Activated T-helper 17 cell treated with anti-CD3 and anti-CD28 coated beads, Interleukin-2, amount 50 U/mL, for 72 hours (primary cell): ENCODE measurements at regions not wholly inside any gene's neighbourhood (a gene's known extent, or its start where the extent isn't known, plus 50 kb on each side); places are given as distances from the start of the nearest gene placed in this dataset.

Experiments used
- ATAC-seq: fragments of 150-1000 bp; cut with Tn5 transposase; replicated peaks from 2 replicates; pipeline ENCODE4 v1.10.0; 2021; ENCODE audit warnings: mild to moderate bottlenecking, moderate library complexity
- H3K27ac Mint-ChIP-seq: one replicate; pipeline ENCODE4 v1.8.0; 2022; ENCODE audit warnings: mixed read lengths
- H3K27me3 Mint-ChIP-seq: one replicate; pipeline ENCODE4 v1.8.0; 2022; ENCODE audit warnings: mixed read lengths
- H3K36me3 Mint-ChIP-seq: one replicate; pipeline ENCODE4 v1.8.0; 2022; ENCODE audit warnings: low read depth, mild to moderate bottlenecking, mixed read lengths
- H3K4me1 Mint-ChIP-seq: one replicate; pipeline ENCODE4 v1.8.0; 2022; ENCODE audit warnings: mixed read lengths
- H3K4me3 Mint-ChIP-seq: one replicate; pipeline ENCODE4 v1.8.0; 2022; ENCODE audit warnings: mild to moderate bottlenecking, mixed read lengths
- H3K9me3 Mint-ChIP-seq: one replicate; pipeline ENCODE4 v1.8.0; 2022; ENCODE audit warnings: mixed read lengths

GRCh38 chr11:70671611-70672010 lies 273.3 kb downstream of the CTTN start:
- no peaks in the 10 kb centered on the region for H3K4me1 Mint-ChIP-seq
- no peaks in the 10 kb centered on the region for H3K9me3 Mint-ChIP-seq
- no peak overlapping the region for H3K27ac Mint-ChIP-seq
- ATAC-seq: no peak
- H3K4me3 Mint-ChIP-seq: no peak overlapping the region
- H3K27me3 Mint-ChIP-seq: peaks cover 12% of the 10 kb centered on the region
- H3K36me3 Mint-ChIP-seq: no peaks in the 10 kb centered on the region

- Mint-ChIP-seq H3K36me3 (no peaks in the 10 kb centered on the region), H3K4me1 (no peaks in the 10 kb centered on the region), H3K9me3 (no peaks in the 10 kb centered on the region), H3K27me3 (peaks cover 13% of the 10 kb centered on the region), H3K27ac (no peak overlapping the region), H3K4me3 (no peak overlapping the region)
- ATAC-seq: no peak
Measured at GRCh38 chr11:70672991-70673653, 274.8 kb downstream of the CTTN start.

- no peak overlapping the region for H3K4me3 Mint-ChIP-seq
Measured at GRCh38 chr11:70674605-70675004, 276.3 kb downstream of the CTTN start.

GRCh38 chr11:70675697-70676374 lies 277.5 kb downstream of the CTTN start:
- H3K4me3 Mint-ChIP-seq: no peak overlapping the region
- no peak for ATAC-seq
- H3K4me1 Mint-ChIP-seq: no peaks in the 10 kb centered on the region
- H3K36me3 Mint-ChIP-seq: no peaks in the 10 kb centered on the region
- H3K9me3 Mint-ChIP-seq: no peaks in the 10 kb centered on the region
- peaks cover 9% of the 10 kb centered on the region for H3K27me3 Mint-ChIP-seq
- H3K27ac Mint-ChIP-seq: no peak overlapping the region

More at GRCh38 chr11:70674605-70675004, 276.3 kb downstream of the CTTN start:
- Mint-ChIP-seq H3K36me3 (no peaks in the 10 kb centered on the region), H3K27me3 (peaks cover 9% of the 10 kb centered on the region), H3K4me1 (no peaks in the 10 kb centered on the region), H3K27ac (no peak overlapping the region), H3K9me3 (no peaks in the 10 kb centered on the region)
- ATAC-seq: no peak

GRCh38 chr11:70677232-70677916 lies 279.0 kb downstream of the CTTN start:
- Mint-ChIP-seq H3K36me3 (no peaks in the 10 kb centered on the region), H3K9me3 (no peaks in the 10 kb centered on the region), H3K27me3 (peaks cover 7% of the 10 kb centered on the region), H3K4me1 (no peaks in the 10 kb centered on the region), H3K4me3 (no peak overlapping the region), H3K27ac (no peak overlapping the region)
- no peak for ATAC-seq

GRCh38 chr11:70678931-70679900 lies 280.9 kb downstream of the CTTN start:
- Mint-ChIP-seq H3K27ac (no peak overlapping the region), H3K36me3 (no peaks in the 10 kb centered on the region), H3K4me1 (no peaks in the 10 kb centered on the region), H3K9me3 (no peaks in the 10 kb centered on the region), H3K27me3 (peaks cover 4% of the 10 kb centered on the region), H3K4me3 (no peak overlapping the region)
- no peak for ATAC-seq

GRCh38 chr11:70680781-70681281 lies 282.5 kb downstream of the CTTN start:
- Mint-ChIP-seq H3K4me1 (no peaks in the 10 kb centered on the region), H3K27ac (no peak overlapping the region), H3K4me3 (no peak overlapping the region), H3K9me3 (no peaks in the 10 kb centered on the region), H3K27me3 (peaks cover 4% of the 10 kb centered on the region), H3K36me3 (no peaks in the 10 kb centered on the region)
- ATAC-seq: peak; percentile 49

GRCh38 chr11:70682056-70682455 lies 283.7 kb downstream of the CTTN start:
- Mint-ChIP-seq H3K27ac (no peak overlapping the region), H3K9me3 (no peaks in the 10 kb centered on the region), H3K4me1 (no peaks in the 10 kb centered on the region), H3K4me3 (no peak overlapping the region), H3K27me3 (peaks cover 9% of the 10 kb centered on the region), H3K36me3 (no peaks in the 10 kb centered on the region)
- no peak for ATAC-seq

GRCh38 chr11:70682760-70683159 lies 284.4 kb downstream of the CTTN start:
- H3K27ac Mint-ChIP-seq: no peak overlapping the region
- no peaks in the 10 kb centered on the region for H3K36me3 Mint-ChIP-seq
- H3K4me1 Mint-ChIP-seq: no peaks in the 10 kb centered on the region
- no peaks in the 10 kb centered on the region for H3K9me3 Mint-ChIP-seq
- H3K27me3 Mint-ChIP-seq: peaks cover 9% of the 10 kb centered on the region
- H3K4me3 Mint-ChIP-seq: no peak overlapping the region
- no peak for ATAC-seq

- Mint-ChIP-seq H3K36me3 (no peaks in the 10 kb centered on the region), H3K27ac (no peak overlapping the region), H3K4me3 (no peak overlapping the region), H3K9me3 (no peaks in the 10 kb centered on the region), H3K4me1 (no peaks in the 10 kb centered on the region), H3K27me3 (peaks cover 10% of the 10 kb centered on the region)
- no peak for ATAC-seq
Measured at GRCh38 chr11:70687716-70688115, 289.4 kb downstream of the CTTN start.

- Mint-ChIP-seq H3K4me1 (no peaks in the 10 kb centered on the region), H3K27ac (no peak overlapping the region), H3K4me3 (no peak overlapping the region), H3K9me3 (no peaks in the 10 kb centered on the region), H3K27me3 (peaks cover 13% of the 10 kb centered on the region), H3K36me3 (no peaks in the 10 kb centered on the region)
- ATAC-seq: no peak
Measured at GRCh38 chr11:70688142-70688541, 289.8 kb downstream of the CTTN start.

GRCh38 chr11:70689764-70690163 lies 291.4 kb downstream of the CTTN start:
- peaks cover 21% of the 10 kb centered on the region for H3K27me3 Mint-ChIP-seq
- H3K4me1 Mint-ChIP-seq: no peaks in the 10 kb centered on the region
- ATAC-seq: no peak
- no peaks in the 10 kb centered on the region for H3K9me3 Mint-ChIP-seq
- H3K36me3 Mint-ChIP-seq: no peaks in the 10 kb centered on the region
- no peak overlapping the region for H3K4me3 Mint-ChIP-seq
- H3K27ac Mint-ChIP-seq: no peak overlapping the region

GRCh38 chr11:70692131-70692530 lies 293.8 kb downstream of the CTTN start:
- Mint-ChIP-seq H3K27me3 (peaks cover 16% of the 10 kb centered on the region), H3K9me3 (no peaks in the 10 kb centered on the region), H3K36me3 (no peaks in the 10 kb centered on the region), H3K27ac (no peak overlapping the region), H3K4me1 (no peaks in the 10 kb centered on the region), H3K4me3 (no peak overlapping the region)
- no peak for ATAC-seq

- peaks cover 16% of the 10 kb centered on the region for H3K27me3 Mint-ChIP-seq
- H3K27ac Mint-ChIP-seq: no peak overlapping the region
- no peak for ATAC-seq
- H3K4me3 Mint-ChIP-seq: no peak overlapping the region
- H3K36me3 Mint-ChIP-seq: no peaks in the 10 kb centered on the region
- H3K9me3 Mint-ChIP-seq: no peaks in the 10 kb centered on the region
- H3K4me1 Mint-ChIP-seq: no peaks in the 10 kb centered on the region
Measured at GRCh38 chr11:70694371-70694770, 296.0 kb downstream of the CTTN start.
